ENCODE measurements at regions not wholly inside any gene's neighbourhood (a gene's known extent, or its start where the extent isn't known, plus 50 kb on each side); places are given as distances from the start of the nearest gene placed in this dataset.
"Not testable (repeated sequence)": the region's sequence is repeated elsewhere in the genome, so short reads cannot be mapped to it uniquely, and the experiment has no call there.

DNA sequence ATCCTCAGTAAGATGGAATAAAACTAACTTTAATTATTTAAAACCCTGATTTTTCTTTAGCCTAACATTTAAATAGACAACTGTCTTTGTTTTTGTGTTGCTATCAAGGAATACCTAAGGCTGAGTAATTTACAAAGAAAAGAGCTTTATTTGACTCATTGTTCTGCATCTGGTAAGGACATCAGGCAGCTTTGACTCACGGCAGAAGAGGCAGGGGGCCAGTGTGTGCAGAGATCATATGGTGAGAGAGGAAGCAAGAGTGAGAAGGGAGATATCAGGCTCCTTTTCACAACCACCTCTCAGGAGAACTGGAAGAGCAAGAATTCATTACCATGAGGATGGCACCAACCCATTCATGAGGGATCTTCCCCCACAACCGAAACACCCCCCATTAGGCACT is 64.6 kb upstream of the TFPI start:
- DNase-seq (ENCODE audit: low read depth), result peak; percentile 73
- H3K4me3 ChIP-seq (ENCODE audit: control insufficient read depth, low read depth, low read length), result no peak overlapping the region
- TF ChIP-seq, protein P1, sequence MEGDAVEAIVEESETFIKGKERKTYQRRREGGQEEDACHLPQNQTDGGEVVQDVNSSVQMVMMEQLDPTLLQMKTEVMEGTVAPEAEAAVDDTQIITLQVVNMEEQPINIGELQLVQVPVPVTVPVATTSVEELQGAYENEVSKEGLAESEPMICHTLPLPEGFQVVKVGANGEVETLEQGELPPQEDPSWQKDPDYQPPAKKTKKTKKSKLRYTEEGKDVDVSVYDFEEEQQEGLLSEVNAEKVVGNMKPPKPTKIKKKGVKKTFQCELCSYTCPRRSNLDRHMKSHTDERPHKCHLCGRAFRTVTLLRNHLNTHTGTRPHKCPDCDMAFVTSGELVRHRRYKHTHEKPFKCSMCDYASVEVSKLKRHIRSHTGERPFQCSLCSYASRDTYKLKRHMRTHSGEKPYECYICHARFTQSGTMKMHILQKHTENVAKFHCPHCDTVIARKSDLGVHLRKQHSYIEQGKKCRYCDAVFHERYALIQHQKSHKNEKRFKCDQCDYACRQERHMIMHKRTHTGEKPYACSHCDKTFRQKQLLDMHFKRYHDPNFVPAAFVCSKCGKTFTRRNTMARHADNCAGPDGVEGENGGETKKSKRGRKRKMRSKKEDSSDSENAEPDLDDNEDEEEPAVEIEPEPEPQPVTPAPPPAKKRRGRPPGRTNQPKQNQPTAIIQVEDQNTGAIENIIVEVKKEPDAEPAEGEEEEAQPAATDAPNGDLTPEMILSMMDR (conservative IDR thresholded peaks at IDR 0.05; ENCODE audit: control insufficient read depth, insufficient read depth, low read depth, low read length), result no peak

DNA sequence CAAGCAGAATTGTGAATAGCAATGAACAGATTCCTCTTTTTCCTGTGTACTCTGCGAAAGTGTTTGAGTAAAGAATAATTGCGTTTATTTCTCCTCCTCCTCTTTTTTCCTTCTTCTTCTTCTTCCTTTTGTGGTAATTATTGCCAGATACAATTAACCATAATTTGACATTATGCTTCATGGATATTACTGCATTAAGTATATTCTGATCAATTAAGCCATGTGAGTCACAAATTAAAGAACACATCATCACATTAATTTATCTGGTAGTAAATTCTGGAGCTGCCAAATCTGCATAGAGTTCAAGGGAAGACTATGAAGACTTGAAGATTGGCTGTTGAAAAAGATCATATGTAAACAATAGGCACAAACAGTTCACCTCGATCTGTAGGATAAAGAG is 72.9 kb upstream of the TFPI start:
- DNase-seq (ENCODE audit: low read depth), result no peak
- H3K4me3 ChIP-seq (ENCODE audit: control insufficient read depth, low read depth, low read length), result no peak overlapping the region
- TF ChIP-seq, protein P1 (conservative IDR thresholded peaks at IDR 0.05; ENCODE audit: control insufficient read depth, insufficient read depth, low read depth, low read length), result no peak

DNA sequence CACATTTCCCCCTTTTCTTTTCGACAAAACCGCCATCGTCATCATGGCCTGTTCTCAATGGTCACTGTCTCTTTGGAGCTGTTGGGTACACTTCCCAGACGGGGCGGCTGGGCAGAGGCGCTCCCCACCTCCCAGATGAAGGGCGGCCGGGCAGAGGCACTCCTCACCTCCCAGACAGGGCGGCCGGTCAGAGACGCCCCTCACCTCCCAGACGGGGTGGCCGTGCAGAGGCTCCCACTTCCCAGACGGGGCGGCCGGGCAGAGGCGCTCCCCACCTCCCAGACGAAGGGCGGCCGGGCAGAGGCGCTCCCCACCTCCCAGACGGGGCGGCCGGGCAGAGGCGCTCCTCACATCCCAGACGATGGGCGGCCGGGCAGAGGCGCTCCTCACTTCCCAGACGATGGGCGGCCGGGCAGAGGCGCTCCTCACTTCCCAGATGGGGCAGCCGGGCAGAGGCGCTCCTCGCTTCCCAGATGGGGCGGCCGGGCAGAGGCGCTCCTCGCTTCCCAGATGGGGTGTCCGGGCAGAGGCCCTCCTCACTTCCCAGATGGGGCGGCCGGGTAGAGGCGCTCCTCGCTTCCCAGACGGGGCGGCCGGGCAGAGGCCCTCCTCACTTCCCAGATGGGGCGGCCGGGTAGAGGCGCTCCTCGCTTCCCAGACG is 82.6 kb upstream of the TFPI start:
- not testable (repeated sequence) for DNase-seq (ENCODE audit: low read depth); H3K4me3 ChIP-seq (ENCODE audit: control insufficient read depth, low read depth, low read length)

DNA sequence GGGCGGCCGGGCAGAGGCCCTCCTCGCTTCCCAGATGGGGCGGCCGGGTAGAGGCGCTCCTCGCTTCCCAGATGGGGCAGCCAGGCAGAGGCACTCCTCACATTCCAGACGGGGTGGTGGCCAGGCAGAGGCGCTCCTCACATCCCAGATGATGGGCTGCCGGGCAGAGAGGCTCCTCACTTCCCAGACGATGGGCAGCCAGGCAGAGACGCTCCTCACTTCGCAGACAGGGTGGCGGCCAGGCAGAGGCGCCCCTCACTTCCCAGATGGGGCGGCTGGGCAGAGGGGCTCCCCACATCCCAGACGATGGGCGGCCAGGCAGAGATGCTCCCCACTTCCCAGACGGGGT is 83.1 kb upstream of the TFPI start:
- not testable (repeated sequence) for H3K4me3 ChIP-seq (ENCODE audit: control insufficient read depth, low read depth, low read length); DNase-seq (ENCODE audit: low read depth)

DNA sequence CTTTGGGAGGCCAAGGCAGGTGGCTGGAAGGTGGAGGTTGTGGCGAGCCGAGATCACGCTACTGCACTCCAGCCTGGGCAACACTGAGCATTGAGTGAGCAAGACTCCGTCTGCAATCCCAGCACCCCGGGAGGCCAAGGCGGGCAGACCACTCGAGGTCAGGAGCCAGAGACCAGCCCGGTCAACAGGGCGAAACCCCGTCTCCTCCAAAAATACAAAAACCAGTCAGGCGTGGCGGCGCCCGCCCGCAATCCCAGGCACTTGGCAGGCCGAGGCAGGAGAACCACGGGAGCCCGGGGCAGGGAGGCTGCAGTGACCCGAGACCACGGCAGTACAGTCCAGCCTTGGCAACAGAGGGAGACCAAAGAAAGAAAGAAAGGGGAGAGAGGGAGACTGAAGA is 83.5 kb upstream of the TFPI start:
- H3K4me3 ChIP-seq (ENCODE audit: control insufficient read depth, low read depth, low read length); DNase-seq (ENCODE audit: low read depth): not testable (repeated sequence)

DNA sequence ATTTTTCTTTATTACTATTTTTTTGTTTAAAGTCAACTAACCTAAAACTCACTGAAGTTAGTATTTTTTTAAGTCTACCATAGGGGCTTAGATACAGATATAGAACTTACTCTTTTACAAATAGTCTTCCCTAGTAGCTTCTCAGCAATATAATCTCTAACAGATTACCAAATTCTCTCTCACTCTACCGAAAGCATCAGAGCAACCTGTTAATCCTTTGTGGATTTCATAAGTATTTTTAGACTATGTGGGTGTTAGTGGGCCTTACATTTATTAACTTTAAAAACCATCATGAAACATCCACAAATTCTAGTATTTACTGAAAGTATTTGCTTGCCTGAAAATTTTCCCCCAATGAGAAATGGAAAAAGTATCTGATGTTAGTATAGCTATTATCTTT is 84.6 kb upstream of the TFPI start:
- no peak for DNase-seq (ENCODE audit: low read depth)
- TF ChIP-seq, protein P1 (conservative IDR thresholded peaks at IDR 0.05; ENCODE audit: control insufficient read depth, insufficient read depth, low read depth, low read length), result no peak

DNA sequence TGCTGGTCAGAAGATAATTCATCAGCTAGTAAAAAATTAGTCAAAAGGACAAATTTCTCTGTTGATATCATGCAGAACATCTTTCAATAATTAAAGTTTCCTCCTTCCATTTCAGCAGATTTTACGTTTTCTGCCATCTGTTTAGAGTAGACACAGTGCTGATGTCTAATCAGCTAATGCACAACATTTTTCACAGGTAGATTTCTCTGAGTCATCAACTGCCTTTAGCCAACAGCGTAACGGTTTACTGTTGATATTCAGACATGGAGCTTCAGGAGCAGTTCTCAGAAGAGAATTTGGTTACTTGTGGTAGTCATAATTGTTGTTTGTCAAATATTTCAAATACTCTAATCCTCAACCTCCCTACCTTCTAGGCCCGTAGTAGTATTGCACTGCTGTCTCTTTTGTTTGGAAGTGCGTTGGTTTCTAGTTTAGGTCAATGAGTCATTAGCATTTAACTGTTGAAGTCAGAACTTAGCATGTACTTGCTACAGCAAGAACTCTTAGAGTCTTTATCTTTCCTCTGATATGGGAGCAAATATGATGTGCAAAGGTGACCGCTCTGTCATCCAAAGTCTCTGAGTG is 86.8 kb upstream of the TFPI start:
- no peak overlapping the region for H3K4me3 ChIP-seq (ENCODE audit: control insufficient read depth, low read depth, low read length)
- DNase-seq (ENCODE audit: low read depth), result peak; percentile 1
- TF ChIP-seq, protein P1 (conservative IDR thresholded peaks at IDR 0.05; ENCODE audit: control insufficient read depth, insufficient read depth, low read depth, low read length), result no peak

More for the DNA sequence above, 84.6 kb upstream of the TFPI start:
- no peak overlapping the region for H3K4me3 ChIP-seq (ENCODE audit: control insufficient read depth, low read depth, low read length)

DNA sequence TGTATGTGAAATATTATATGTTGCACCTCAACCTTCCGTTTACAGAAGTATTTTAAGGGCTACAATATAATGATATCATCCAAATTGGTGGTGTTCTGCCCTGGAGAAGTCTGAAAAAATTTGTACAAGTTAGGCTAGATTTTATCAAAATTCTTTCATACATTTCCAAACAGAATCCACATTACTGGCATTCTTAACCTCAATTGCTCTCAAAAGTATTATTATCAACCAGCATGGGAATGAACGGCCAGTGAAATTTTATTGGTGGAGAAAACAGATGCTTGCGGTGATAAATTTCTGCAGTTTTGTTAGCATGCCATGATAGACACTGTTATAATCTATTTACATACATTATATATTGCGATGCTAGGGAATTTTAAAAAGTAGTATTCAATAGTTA is 88.3 kb upstream of the TFPI start:
- no peak overlapping the region for H3K4me3 ChIP-seq (ENCODE audit: control insufficient read depth, low read depth, low read length)
- TF ChIP-seq, protein P1 (conservative IDR thresholded peaks at IDR 0.05; ENCODE audit: control insufficient read depth, insufficient read depth, low read depth, low read length), result no peak

More for the DNA sequence above, 88.3 kb upstream of the TFPI start:
- DNase-seq (ENCODE audit: low read depth), result no peak

All from fibroblast of mammary gland (primary cell).